Lower leg skin (tissue), 3 donors: ENCODE measurements at regions not wholly inside any gene's neighbourhood (a gene's known extent, or its start where the extent isn't known, plus 50 kb on each side); places are given as distances from the start of the nearest gene placed in this dataset.

Source experiments
- POLR2A ChIP-seq, 2 donors: fragments of 450-650 bp; IDR thresholded peaks; one replicate each; pipeline ENCODE4 v1.6.1; 2016 to 2017; ENCODE audit warnings: antibody characterized with exemption in 2 of 2, mild to moderate bottlenecking in 1 of 2, moderate library complexity in 1 of 2
- TF ChIP-seq, protein P1 (sequence below), 3 donors: fragments of 450-650 bp; IDR thresholded peaks; one replicate each; pipeline ENCODE4 v1.5.1; 2016; ENCODE audit warnings: antibody characterized with exemption in 3 of 3, mild to moderate bottlenecking in 3 of 3, moderate library complexity in 2 of 3

DNA sequence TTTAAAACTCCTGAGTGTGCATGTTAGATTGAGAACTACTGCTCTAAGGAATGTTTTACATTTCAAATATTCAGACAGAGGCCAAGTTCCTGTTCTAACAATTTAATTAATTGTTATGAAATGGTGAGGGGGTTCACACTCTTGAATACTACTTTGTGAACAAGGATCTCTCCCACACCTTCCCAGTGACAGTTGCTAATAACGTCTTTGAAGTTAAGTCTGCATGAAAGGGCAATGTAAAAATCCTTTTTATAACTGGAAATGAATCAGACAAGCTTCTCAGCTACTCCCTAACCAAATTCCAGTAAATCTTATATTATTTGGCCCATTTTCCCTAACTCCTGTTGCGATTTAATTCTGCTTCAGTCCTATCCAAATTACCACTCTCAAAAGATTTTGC is 828.5 kb upstream of the ADAMTS5 start:
- TF ChIP-seq, protein P1, sequence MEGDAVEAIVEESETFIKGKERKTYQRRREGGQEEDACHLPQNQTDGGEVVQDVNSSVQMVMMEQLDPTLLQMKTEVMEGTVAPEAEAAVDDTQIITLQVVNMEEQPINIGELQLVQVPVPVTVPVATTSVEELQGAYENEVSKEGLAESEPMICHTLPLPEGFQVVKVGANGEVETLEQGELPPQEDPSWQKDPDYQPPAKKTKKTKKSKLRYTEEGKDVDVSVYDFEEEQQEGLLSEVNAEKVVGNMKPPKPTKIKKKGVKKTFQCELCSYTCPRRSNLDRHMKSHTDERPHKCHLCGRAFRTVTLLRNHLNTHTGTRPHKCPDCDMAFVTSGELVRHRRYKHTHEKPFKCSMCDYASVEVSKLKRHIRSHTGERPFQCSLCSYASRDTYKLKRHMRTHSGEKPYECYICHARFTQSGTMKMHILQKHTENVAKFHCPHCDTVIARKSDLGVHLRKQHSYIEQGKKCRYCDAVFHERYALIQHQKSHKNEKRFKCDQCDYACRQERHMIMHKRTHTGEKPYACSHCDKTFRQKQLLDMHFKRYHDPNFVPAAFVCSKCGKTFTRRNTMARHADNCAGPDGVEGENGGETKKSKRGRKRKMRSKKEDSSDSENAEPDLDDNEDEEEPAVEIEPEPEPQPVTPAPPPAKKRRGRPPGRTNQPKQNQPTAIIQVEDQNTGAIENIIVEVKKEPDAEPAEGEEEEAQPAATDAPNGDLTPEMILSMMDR (IDR thresholded peaks at IDR 0.05): no peak
- TF ChIP-seq POLR2A (IDR thresholded peaks at IDR 0.05): no peak
